ENCODE measurements at regions not wholly inside any gene's neighbourhood (a gene's known extent, or its start where the extent isn't known, plus 50 kb on each side); places are given as distances from the start of the nearest gene placed in this dataset.
"Not testable (repeated sequence)": the region's sequence is repeated elsewhere in the genome, so short reads cannot be mapped to it uniquely, and the experiment has no call there.

- Histone ChIP-seq H3K79me1 (ENCODE audit: low read depth, low read length) (no peaks in the 10 kb centered on the region), H2AFZ (ENCODE audit: low read length) (no peak overlapping the region), H3K4me2 (ENCODE audit: insufficient read depth, low read length, poor library complexity, severe bottlenecking) (no peak overlapping the region), H4K91ac (ENCODE audit: low read depth, low read length, poor library complexity) (no peak overlapping the region), H3K23ac (ENCODE audit: low read depth, low read length, poor library complexity) (no peak overlapping the region), H3K36me3 (replicated peaks in 1 of 2; ENCODE audit: control insufficient read depth in 2 of 2, insufficient read depth in 2 of 2, low read length in 2 of 2) (no peaks in the 10 kb centered on the region), H4K8ac (ENCODE audit: low read depth, low read length) (no peak overlapping the region), H3K4me3 (ENCODE audit: low read length in 2 of 2) (no peak overlapping the region), H3K27me3 (ENCODE audit: control insufficient read depth in 3 of 3, insufficient read depth in 3 of 3, low read depth in 1 of 3, low read length in 3 of 3) (peaks cover 0 to 5% (median 0%) of the 10 kb centered on the region in 3 experiments), H3K14ac (ENCODE audit: low read length) (no peak overlapping the region), H2AK5ac (ENCODE audit: low read depth, low read length) (no peak overlapping the region), H2BK15ac (ENCODE audit: low read length) (no peak overlapping the region), H3K27ac (replicated peaks; ENCODE audit: low read length) (no peak overlapping the region), H3K4ac (ENCODE audit: low read length) (no peak overlapping the region), H3K4me1 (ENCODE audit: control insufficient read depth in 2 of 2, insufficient read depth in 1 of 2, low read depth in 1 of 2, low read length in 2 of 2) (no peaks in the 10 kb centered on the region), H3K9me3 (replicated peaks in 1 of 2; ENCODE audit: control insufficient read depth in 2 of 2, insufficient read depth in 1 of 2, low read depth in 1 of 2, low read length in 2 of 2) (no peaks in the 10 kb centered on the region), H2BK5ac (ENCODE audit: low read length) (no peak overlapping the region), H2BK120ac (ENCODE audit: low read depth, low read length) (no peak overlapping the region), H3K9ac (ENCODE audit: low read depth, low read length, poor library complexity) (no peak overlapping the region), H3K18ac (ENCODE audit: low read length) (no peak overlapping the region), H2BK12ac (ENCODE audit: low read length) (no peak overlapping the region)
- no CpG with 5 or more reads among the region's 1 CpG for WGBS, 2 donors (ENCODE audit: extremely low coverage in 2 of 2, insufficient read length in 2 of 2, insufficient replicate concordance in 1 of 2)
- DNase-seq (ENCODE audit: low spot score): no peak
Measured at GRCh38 chrX:124441971-124442590, 95.7 kb downstream of the SH2D1A start.

- Histone ChIP-seq H4K8ac (ENCODE audit: low read depth, low read length) (no peak overlapping the region), H3K27me3 (ENCODE audit: control insufficient read depth in 3 of 3, insufficient read depth in 3 of 3, low read depth in 1 of 3, low read length in 3 of 3) (no peaks in the 10 kb centered on the region), H3K4me3 (ENCODE audit: low read length in 2 of 2) (no peak overlapping the region), H2AFZ (ENCODE audit: low read length) (no peak overlapping the region), H3K79me1 (ENCODE audit: low read depth, low read length) (no peaks in the 10 kb centered on the region), H3K9ac (ENCODE audit: low read depth, low read length, poor library complexity) (no peak overlapping the region), H2BK5ac (ENCODE audit: low read length) (no peak overlapping the region), H2AK5ac (ENCODE audit: low read depth, low read length) (no peak overlapping the region), H3K36me3 (replicated peaks in 1 of 2; ENCODE audit: control insufficient read depth in 2 of 2, insufficient read depth in 2 of 2, low read length in 2 of 2) (no peaks in the 10 kb centered on the region), H3K23ac (ENCODE audit: low read depth, low read length, poor library complexity) (no peak overlapping the region), H3K4me2 (ENCODE audit: insufficient read depth, low read length, poor library complexity, severe bottlenecking) (no peak overlapping the region), H2BK15ac (ENCODE audit: low read length) (no peak overlapping the region), H3K27ac (replicated peaks; ENCODE audit: low read length) (no peak overlapping the region), H2BK12ac (ENCODE audit: low read length) (no peak overlapping the region), H3K14ac (ENCODE audit: low read length) (no peak overlapping the region), H3K18ac (ENCODE audit: low read length) (no peak overlapping the region), H3K4me1 (ENCODE audit: control insufficient read depth in 2 of 2, insufficient read depth in 1 of 2, low read depth in 1 of 2, low read length in 2 of 2) (no peaks in the 10 kb centered on the region), H3K4ac (ENCODE audit: low read length) (no peak overlapping the region), H3K9me3 (replicated peaks in 1 of 2; ENCODE audit: control insufficient read depth in 2 of 2, insufficient read depth in 1 of 2, low read depth in 1 of 2, low read length in 2 of 2) (no peaks in the 10 kb centered on the region), H2BK120ac (ENCODE audit: low read depth, low read length) (no peak overlapping the region), H4K91ac (ENCODE audit: low read depth, low read length, poor library complexity) (no peak overlapping the region)
- DNase-seq (ENCODE audit: low spot score): no peak
- WGBS, 2 donors (ENCODE audit: extremely low coverage in 2 of 2, insufficient read length in 2 of 2, insufficient replicate concordance in 1 of 2): no CpG with 5 or more reads among the region's 1 CpG
Measured at GRCh38 chrX:124455966-124456365, 109.6 kb downstream of the SH2D1A start.

- H2BK120ac ChIP-seq (ENCODE audit: low read depth, low read length); H3K79me1 ChIP-seq (ENCODE audit: low read depth, low read length); H3K36me3 ChIP-seq (replicated peaks in 1 of 2; ENCODE audit: control insufficient read depth in 2 of 2, insufficient read depth in 2 of 2, low read length in 2 of 2); H2BK12ac ChIP-seq (ENCODE audit: low read length); H4K8ac ChIP-seq (ENCODE audit: low read depth, low read length); H3K4ac ChIP-seq (ENCODE audit: low read length); H2BK5ac ChIP-seq (ENCODE audit: low read length); H3K23ac ChIP-seq (ENCODE audit: low read depth, low read length, poor library complexity); H2AK5ac ChIP-seq (ENCODE audit: low read depth, low read length); H2BK15ac ChIP-seq (ENCODE audit: low read length); H3K4me2 ChIP-seq (ENCODE audit: insufficient read depth, low read length, poor library complexity, severe bottlenecking); H2AFZ ChIP-seq (ENCODE audit: low read length); H3K18ac ChIP-seq (ENCODE audit: low read length); H3K27me3 ChIP-seq (ENCODE audit: control insufficient read depth in 3 of 3, insufficient read depth in 3 of 3, low read depth in 1 of 3, low read length in 3 of 3); H3K4me1 ChIP-seq (ENCODE audit: control insufficient read depth in 2 of 2, insufficient read depth in 1 of 2, low read depth in 1 of 2, low read length in 2 of 2); H3K14ac ChIP-seq (ENCODE audit: low read length); H3K4me3 ChIP-seq (ENCODE audit: low read length in 2 of 2); H3K9me3 ChIP-seq (replicated peaks in 1 of 2; ENCODE audit: control insufficient read depth in 2 of 2, insufficient read depth in 1 of 2, low read depth in 1 of 2, low read length in 2 of 2); H3K9ac ChIP-seq (ENCODE audit: low read depth, low read length, poor library complexity); H4K91ac ChIP-seq (ENCODE audit: low read depth, low read length, poor library complexity); DNase-seq (ENCODE audit: low spot score); H3K27ac ChIP-seq (replicated peaks; ENCODE audit: low read length): not testable (repeated sequence)
Measured at GRCh38 chrX:124459851-124460250, 113.5 kb downstream of the SH2D1A start.

GRCh38 chrX:124462931-124463330 lies 116.6 kb downstream of the SH2D1A start:
- H2BK120ac ChIP-seq (ENCODE audit: low read depth, low read length): no peak overlapping the region
- no peak overlapping the region for H3K14ac ChIP-seq (ENCODE audit: low read length)
- no peak for DNase-seq (ENCODE audit: low spot score)

More at GRCh38 chrX:124462931-124463330, 116.6 kb downstream of the SH2D1A start:
- no peak overlapping the region for H3K23ac ChIP-seq (ENCODE audit: low read depth, low read length, poor library complexity)
- no peak overlapping the region for H3K4me2 ChIP-seq (ENCODE audit: insufficient read depth, low read length, poor library complexity, severe bottlenecking)
- WGBS, 2 donors (ENCODE audit: extremely low coverage in 2 of 2, insufficient read length in 2 of 2, insufficient replicate concordance in 1 of 2): no CpG with 5 or more reads among the region's 4 CpGs
- H4K8ac ChIP-seq (ENCODE audit: low read depth, low read length): no peak overlapping the region
- H2AFZ ChIP-seq (ENCODE audit: low read length): no peak overlapping the region
- no peaks in the 10 kb centered on the region for H3K36me3 ChIP-seq (replicated peaks in 1 of 2; ENCODE audit: control insufficient read depth in 2 of 2, insufficient read depth in 2 of 2, low read length in 2 of 2)
- no peak overlapping the region for H3K9ac ChIP-seq (ENCODE audit: low read depth, low read length, poor library complexity)
- peaks cover 0 to 5% (median 0%) of the 10 kb centered on the region in 3 experiments for H3K27me3 ChIP-seq (ENCODE audit: control insufficient read depth in 3 of 3, insufficient read depth in 3 of 3, low read depth in 1 of 3, low read length in 3 of 3)
- H3K4me3 ChIP-seq (ENCODE audit: low read length in 2 of 2): no peak overlapping the region
- H3K4me1 ChIP-seq (ENCODE audit: control insufficient read depth in 2 of 2, insufficient read depth in 1 of 2, low read depth in 1 of 2, low read length in 2 of 2): no peaks in the 10 kb centered on the region
- no peak overlapping the region for H2AK5ac ChIP-seq (ENCODE audit: low read depth, low read length)
- H2BK5ac ChIP-seq (ENCODE audit: low read length): no peak overlapping the region
- H2BK12ac ChIP-seq (ENCODE audit: low read length): no peak overlapping the region
- no peak overlapping the region for H3K4ac ChIP-seq (ENCODE audit: low read length)
- H3K79me1 ChIP-seq (ENCODE audit: low read depth, low read length): no peaks in the 10 kb centered on the region
- H4K91ac ChIP-seq (ENCODE audit: low read depth, low read length, poor library complexity): no peak overlapping the region
- no peak overlapping the region for H3K18ac ChIP-seq (ENCODE audit: low read length)
- no peak overlapping the region for H2BK15ac ChIP-seq (ENCODE audit: low read length)
- no peak overlapping the region for H3K27ac ChIP-seq (replicated peaks; ENCODE audit: low read length)
- no peaks in the 10 kb centered on the region for H3K9me3 ChIP-seq (replicated peaks in 1 of 2; ENCODE audit: control insufficient read depth in 2 of 2, insufficient read depth in 1 of 2, low read depth in 1 of 2, low read length in 2 of 2)

All from neuronal stem cell (in vitro differentiated cells).